ENCODE measurements at regions not wholly inside any gene's neighbourhood (a gene's known extent, or its start where the extent isn't known, plus 50 kb on each side); places are given as distances from the start of the nearest gene placed in this dataset.

GRCh38 chr14:87540339-87540738 lies 452.6 kb downstream of the GALC start:
- no peaks in the 10 kb centered on the region for H3K9me3 ChIP-seq
- no peak for DNase-seq
- H3K4me3 ChIP-seq, result no peak overlapping the region
- no peaks in the 10 kb centered on the region for H3K36me3 ChIP-seq
- H3K27me3 ChIP-seq, result no peaks in the 10 kb centered on the region

GRCh38 chr14:87529081-87529480 lies 463.9 kb downstream of the GALC start:
- no peaks in the 10 kb centered on the region for H3K9me3 ChIP-seq
- DNase-seq, result no peak
- H3K36me3 ChIP-seq, result no peaks in the 10 kb centered on the region
- H3K27me3 ChIP-seq, result no peaks in the 10 kb centered on the region
- no peak overlapping the region for H3K4me3 ChIP-seq

DNA sequence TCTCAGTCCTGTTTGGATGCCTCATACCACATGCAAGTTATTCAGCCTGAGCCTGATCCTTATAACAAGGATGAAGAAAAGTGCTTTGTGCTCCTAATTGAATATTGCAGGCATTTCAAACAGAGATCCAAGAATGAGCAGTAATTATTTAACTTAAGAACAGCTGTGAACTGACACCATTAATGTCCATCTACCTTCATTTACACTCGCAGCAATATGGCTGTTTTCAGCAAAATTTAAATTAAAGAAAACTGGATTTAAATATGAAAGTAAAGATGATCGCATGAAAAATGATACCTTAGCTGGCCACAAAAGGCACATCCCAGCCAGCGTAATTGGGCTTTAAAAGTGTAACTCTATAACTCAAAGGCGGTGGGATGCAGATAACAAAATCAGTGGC lies 466.3 kb downstream of the GALC start:
- no peaks in the 10 kb centered on the region for H3K27me3 ChIP-seq
- no peak for DNase-seq
- H3K4me3 ChIP-seq, result no peak overlapping the region
- H3K36me3 ChIP-seq, result no peaks in the 10 kb centered on the region
- no peaks in the 10 kb centered on the region for H3K9me3 ChIP-seq

DNA sequence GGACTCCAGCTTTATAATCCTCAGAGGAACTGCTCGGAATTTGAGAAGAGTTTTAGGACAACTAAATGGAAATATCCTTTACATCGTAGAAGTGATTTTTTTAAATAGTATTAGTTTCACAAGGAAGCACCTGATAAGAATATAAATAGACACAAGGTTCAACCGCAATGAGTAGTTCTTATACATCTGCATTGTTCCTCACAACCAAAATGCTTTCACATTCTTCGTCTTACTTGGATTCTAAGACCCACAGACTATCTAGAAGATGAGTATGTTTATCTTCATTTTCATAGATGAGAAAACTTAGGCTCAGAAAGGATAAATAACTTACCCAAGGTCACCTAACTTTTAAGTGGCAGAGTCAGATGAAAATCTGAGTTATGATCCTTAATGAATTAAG lies 469.0 kb downstream of the GALC start:
- Histone ChIP-seq H3K9me3 (no peaks in the 10 kb centered on the region), H3K27me3 (no peaks in the 10 kb centered on the region), H3K4me3 (no peak overlapping the region), H3K36me3 (no peaks in the 10 kb centered on the region)
- no peak for DNase-seq

DNA sequence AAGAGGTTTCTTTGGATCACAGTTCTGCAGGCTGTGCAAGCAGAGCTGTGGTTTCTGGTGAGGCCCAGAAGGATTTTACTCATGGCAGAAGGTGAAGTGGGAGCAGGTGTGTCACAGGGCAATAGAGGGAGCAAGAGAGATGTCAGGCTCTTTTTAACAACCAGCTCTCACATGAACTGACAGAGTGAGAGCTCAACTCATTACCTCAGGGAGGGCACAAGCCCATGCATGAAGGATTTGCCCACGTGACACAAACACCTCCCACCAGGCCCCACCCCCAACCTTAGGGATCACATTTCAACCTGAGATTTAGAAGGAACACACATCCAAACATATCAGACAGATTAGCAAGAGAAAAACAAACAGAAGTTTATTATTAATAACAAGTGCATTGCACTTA lies 470.4 kb downstream of the GALC start:
- Histone ChIP-seq H3K9me3 (no peaks in the 10 kb centered on the region), H3K27me3 (no peaks in the 10 kb centered on the region), H3K4me3 (no peak overlapping the region), H3K36me3 (no peaks in the 10 kb centered on the region)
- DNase-seq, result no peak

- Histone ChIP-seq H3K9me3 (no peaks in the 10 kb centered on the region), H3K4me3 (no peak overlapping the region), H3K36me3 (no peaks in the 10 kb centered on the region), H3K27me3 (no peaks in the 10 kb centered on the region)
- no peak for DNase-seq
Measured at GRCh38 chr14:87508333-87508732, 484.6 kb downstream of the GALC start.

DNA sequence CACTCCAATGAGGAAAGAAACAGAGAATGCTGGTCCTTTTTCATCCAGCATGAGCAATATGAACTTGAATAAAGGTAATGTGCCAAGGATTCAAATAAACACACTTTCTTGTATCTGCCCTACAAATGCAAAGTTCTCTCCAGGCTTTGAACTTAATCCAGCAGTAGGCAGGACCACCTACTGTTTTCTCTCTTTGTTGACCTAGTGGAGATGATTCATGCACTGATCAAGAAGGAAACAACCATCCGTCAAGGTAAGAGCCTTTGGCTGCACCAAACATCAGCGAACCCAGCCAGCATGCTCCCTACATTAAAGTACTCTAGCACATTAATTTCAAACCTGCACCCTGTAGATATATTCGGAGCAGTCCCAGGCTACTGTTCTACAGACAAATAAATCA lies 489.3 kb downstream of the GALC start:
- H3K27me3 ChIP-seq, result no peaks in the 10 kb centered on the region
- H3K9me3 ChIP-seq, result no peaks in the 10 kb centered on the region
- DNase-seq, result no peak
- no peak overlapping the region for H3K4me3 ChIP-seq
- no peaks in the 10 kb centered on the region for H3K36me3 ChIP-seq

DNA sequence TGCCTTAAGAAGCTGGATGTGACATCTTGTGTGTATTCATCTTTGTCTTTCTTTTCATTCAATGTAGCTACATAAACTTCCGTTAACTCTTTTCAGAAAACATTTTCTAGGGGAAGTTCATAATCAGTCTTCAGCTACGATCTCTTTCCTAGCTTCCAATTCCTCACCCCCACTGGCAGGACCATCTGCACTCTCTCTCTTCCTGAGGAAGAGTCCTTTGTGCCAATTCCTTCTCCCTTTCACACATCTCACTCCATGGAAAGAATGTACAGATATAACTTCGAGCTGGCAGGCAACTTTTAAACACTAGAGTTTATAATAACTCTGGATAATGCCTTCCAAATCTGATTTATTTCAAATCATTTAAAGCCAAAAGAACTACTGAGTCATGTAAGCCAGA lies 495.7 kb downstream of the GALC start:
- H3K9me3 ChIP-seq, result no peaks in the 10 kb centered on the region
- H3K27me3 ChIP-seq, result no peaks in the 10 kb centered on the region
- DNase-seq, result no peak
- no peak overlapping the region for H3K4me3 ChIP-seq
- H3K36me3 ChIP-seq, result no peaks in the 10 kb centered on the region

GRCh38 chr14:87494010-87494409 lies 499.0 kb downstream of the GALC start:
- no peak for DNase-seq

DNA sequence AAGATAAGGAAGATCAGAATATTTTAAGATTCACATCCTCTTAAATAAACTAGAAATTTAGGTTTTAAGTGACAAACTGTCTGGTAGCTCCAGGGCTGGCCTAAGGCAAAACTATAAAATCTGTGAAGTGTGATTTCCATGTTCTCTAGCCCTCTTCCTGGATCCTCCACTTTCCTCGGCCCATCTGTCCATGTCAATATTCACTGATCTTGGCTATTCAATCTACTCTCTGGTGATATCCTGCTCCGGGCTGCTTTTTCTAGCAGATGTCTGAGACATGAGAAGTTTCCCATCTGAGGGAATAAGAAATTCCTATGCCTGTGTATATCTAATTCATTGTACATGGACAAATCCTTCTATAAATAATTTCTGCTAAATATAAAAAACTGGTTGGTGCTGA lies 500.4 kb downstream of the GALC start:
- no peak overlapping the region for H3K4me3 ChIP-seq
- H3K9me3 ChIP-seq, result no peaks in the 10 kb centered on the region
- H3K27me3 ChIP-seq, result no peaks in the 10 kb centered on the region
- DNase-seq, result no peak
- no peaks in the 10 kb centered on the region for H3K36me3 ChIP-seq

More at GRCh38 chr14:87494010-87494409, 499.0 kb downstream of the GALC start:
- Histone ChIP-seq H3K27me3 (no peaks in the 10 kb centered on the region), H3K9me3 (no peaks in the 10 kb centered on the region), H3K36me3 (no peaks in the 10 kb centered on the region), H3K4me3 (no peak overlapping the region)

DNA sequence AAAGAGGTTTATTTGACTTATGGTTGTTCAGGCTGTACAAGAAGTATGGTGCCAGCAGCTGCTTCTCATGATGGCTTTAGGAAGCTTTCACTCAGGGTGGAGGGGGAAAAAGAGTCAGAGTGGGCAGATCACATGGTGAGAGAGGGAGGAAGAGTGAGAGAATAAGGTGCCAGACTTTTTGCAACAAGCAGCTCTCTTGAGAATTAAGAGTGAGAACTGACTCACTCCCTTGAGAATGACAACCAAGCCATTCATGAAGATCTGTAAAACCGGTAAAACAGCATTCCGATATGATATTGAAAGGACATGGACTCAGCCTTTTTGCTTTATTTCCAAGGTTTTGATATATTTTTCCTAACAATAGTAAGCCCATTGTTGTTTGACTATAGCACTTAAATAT lies 501.2 kb downstream of the GALC start:
- Histone ChIP-seq H3K9me3 (no peaks in the 10 kb centered on the region), H3K27me3 (no peaks in the 10 kb centered on the region), H3K36me3 (no peaks in the 10 kb centered on the region), H3K4me3 (no peak overlapping the region)
- DNase-seq, result no peak

GRCh38 chr14:87489196-87489819 lies 503.7 kb downstream of the GALC start:
- Histone ChIP-seq H3K27me3 (no peaks in the 10 kb centered on the region), H3K36me3 (no peaks in the 10 kb centered on the region), H3K9me3 (no peaks in the 10 kb centered on the region), H3K4me3 (no peak overlapping the region)
- DNase-seq, result no peak

GRCh38 chr14:87483271-87484260 lies 509.4 kb downstream of the GALC start:
- Histone ChIP-seq H3K36me3 (no peaks in the 10 kb centered on the region), H3K27me3 (no peaks in the 10 kb centered on the region), H3K9me3 (no peaks in the 10 kb centered on the region), H3K4me3 (no peak overlapping the region)
- DNase-seq, result no peak

DNA sequence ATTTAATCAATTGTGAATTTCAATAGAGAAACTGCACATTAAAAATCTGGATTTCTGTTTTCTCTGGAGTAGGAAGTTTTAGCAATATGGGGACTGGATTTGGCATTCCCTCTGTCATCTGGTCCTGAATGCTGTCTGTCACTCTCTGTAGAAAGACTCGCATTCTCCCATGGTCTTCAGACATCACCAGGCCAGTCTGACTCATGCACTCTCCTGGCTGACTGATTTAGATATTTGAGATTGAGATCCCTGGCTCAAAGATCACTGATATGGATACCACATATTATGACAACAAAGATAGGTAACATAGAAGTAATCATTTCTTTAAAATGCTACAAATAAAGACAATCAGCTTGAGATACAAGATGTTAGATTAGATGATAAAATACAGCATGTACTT lies 524.5 kb downstream of the GALC start:
- no peaks in the 10 kb centered on the region for H3K36me3 ChIP-seq
- no peaks in the 10 kb centered on the region for H3K9me3 ChIP-seq
- DNase-seq, result no peak
- no peak overlapping the region for H3K4me3 ChIP-seq
- H3K27me3 ChIP-seq, result no peaks in the 10 kb centered on the region

DNA sequence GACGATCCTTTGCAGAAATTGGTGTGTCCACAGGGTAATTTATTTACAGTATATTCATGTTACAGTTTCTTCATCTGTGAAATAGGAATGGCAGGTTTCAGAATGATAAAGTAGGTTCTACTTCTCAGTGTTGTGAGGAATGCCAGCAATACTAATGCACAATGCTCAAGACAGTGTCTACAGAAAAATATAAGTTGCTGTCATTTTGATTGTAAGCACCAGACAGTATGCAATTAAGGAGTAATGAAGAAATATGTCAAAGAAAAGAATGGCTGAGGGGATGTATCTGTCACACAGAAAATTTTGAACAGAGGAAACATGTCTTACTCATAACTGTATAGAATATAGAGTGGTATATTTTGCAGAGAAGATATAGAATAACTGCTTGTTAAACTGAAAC lies 525.4 kb downstream of the GALC start:
- H3K9me3 ChIP-seq, result no peaks in the 10 kb centered on the region
- DNase-seq, result no peak
- H3K36me3 ChIP-seq, result no peaks in the 10 kb centered on the region
- H3K4me3 ChIP-seq, result no peak overlapping the region
- no peaks in the 10 kb centered on the region for H3K27me3 ChIP-seq

- DNase-seq, result no peak
- Histone ChIP-seq H3K36me3 (no peaks in the 10 kb centered on the region), H3K4me3 (no peak overlapping the region), H3K27me3 (no peaks in the 10 kb centered on the region), H3K9me3 (no peaks in the 10 kb centered on the region)
Measured at GRCh38 chr14:87465770-87466169, 527.2 kb downstream of the GALC start.

DNA sequence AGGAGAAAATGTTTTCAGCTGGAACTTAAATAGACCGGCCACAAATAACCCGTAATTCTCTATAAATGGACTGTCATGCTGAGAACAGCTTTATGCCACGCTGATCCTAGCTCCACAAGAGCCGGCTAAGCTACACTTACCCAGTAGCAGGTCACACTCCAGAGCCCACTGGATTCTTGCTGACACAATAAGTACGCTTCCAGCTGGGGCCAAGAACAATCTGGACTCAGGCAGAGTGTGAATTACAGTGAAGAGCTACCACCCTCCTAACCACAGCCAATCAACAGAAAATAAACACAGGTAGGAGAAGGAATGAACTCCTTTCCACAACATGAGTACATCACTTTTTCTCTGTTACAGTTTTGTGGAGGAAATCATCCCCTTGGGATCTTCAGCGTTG lies 531.3 kb downstream of the GALC start:
- DNase-seq, result no peak
- Histone ChIP-seq H3K9me3 (no peaks in the 10 kb centered on the region), H3K36me3 (no peaks in the 10 kb centered on the region), H3K27me3 (no peaks in the 10 kb centered on the region), H3K4me3 (no peak overlapping the region)

DNA sequence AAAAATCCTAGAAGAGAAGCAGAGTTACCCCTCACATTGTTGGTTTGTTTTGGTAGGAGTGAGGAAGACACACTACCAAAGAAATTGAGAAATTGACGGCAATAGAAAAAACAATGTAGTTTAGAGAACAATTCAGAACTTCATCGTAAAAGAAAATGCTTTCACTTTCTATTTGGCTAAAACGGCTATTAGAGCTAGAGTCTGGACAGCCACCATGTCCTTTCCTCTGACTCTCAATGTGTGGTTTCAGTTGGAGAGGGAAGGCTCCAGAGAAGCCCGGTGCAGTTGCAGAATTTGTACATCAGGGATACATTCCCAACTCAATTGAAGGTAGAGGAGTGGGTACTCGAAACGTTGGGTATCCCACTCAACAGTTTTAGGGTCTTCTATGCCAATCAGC lies 535.3 kb downstream of the GALC start:
- H3K27me3 ChIP-seq, result no peaks in the 10 kb centered on the region
- peak overlapping the region; percentile 29 for H3K4me3 ChIP-seq
- no peak for DNase-seq
- no peaks in the 10 kb centered on the region for H3K9me3 ChIP-seq
- H3K36me3 ChIP-seq, result no peaks in the 10 kb centered on the region
